GM23248 (cell line): ENCODE measurements at regions not wholly inside any gene's neighbourhood (a gene's known extent, or its start where the extent isn't known, plus 50 kb on each side); places are given as distances from the start of the nearest gene placed in this dataset.

Experiments used
- DNase-seq: peaks from one replicate; pipeline ENCODE4 v3.0.0-alpha.2; 2015
- H2AFZ ChIP-seq: fragments of 200-600 bp; sonication (generic); 2 replicates; pipeline ENCODE4 v1.6.1; 2016; ENCODE audit warnings: antibody characterized with exemption
- H3F3A ChIP-seq: fragments of 200-600 bp; sonication (generic); 2 replicates; pipeline ENCODE4 v1.6.1; 2016; ENCODE audit warnings: mild to moderate bottlenecking, antibody characterized with exemption, mixed run types; ENCODE audit not compliant: insufficient read depth
- H3K27ac ChIP-seq: fragments of 200-600 bp; sonication (generic); 2 replicates; pipeline ENCODE4 v1.5.1; 2016; ENCODE audit warnings: mild to moderate bottlenecking
- H3K27me3 ChIP-seq: fragments of 200-600 bp; sonication (generic); replicated peaks from 2 replicates; pipeline ENCODE4 v1.6.1; 2016; ENCODE audit warnings: mild to moderate bottlenecking; ENCODE audit not compliant: insufficient read depth
- H3K36me3 ChIP-seq: fragments of 200-600 bp; sonication (generic); 2 replicates; pipeline ENCODE4 v1.6.1; 2016; ENCODE audit warnings: low read depth, mild to moderate bottlenecking
- H3K4me1 ChIP-seq: fragments of 200-600 bp; sonication (generic); 2 replicates; pipeline ENCODE4 v1.6.1; 2016; ENCODE audit warnings: mild to moderate bottlenecking; ENCODE audit not compliant: insufficient read depth
- H3K4me2 ChIP-seq: fragments of 200-600 bp; sonication (generic); one replicate; pipeline ENCODE4 v1.6.1; 2016; ENCODE audit warnings: mild to moderate bottlenecking; ENCODE audit not compliant: unreplicated experiment
- H3K4me3 ChIP-seq: fragments of 200-600 bp; sonication (generic); 2 replicates; pipeline ENCODE4 v1.5.1; 2016; ENCODE audit warnings: mild to moderate bottlenecking
- H3K79me2 ChIP-seq: fragments of 200-600 bp; sonication (generic); 2 replicates; pipeline ENCODE4 v1.6.1; 2016; ENCODE audit warnings: mild to moderate bottlenecking; ENCODE audit not compliant: insufficient read depth
- H3K9ac ChIP-seq: fragments of 200-600 bp; sonication (generic); 2 replicates; pipeline ENCODE4 v1.6.1; 2016; ENCODE audit warnings: mild to moderate bottlenecking
- H3K9me2 ChIP-seq: fragments of 200-600 bp; sonication (generic); 2 replicates; pipeline ENCODE4 v1.6.1; 2016; ENCODE audit warnings: mixed run types, mild to moderate bottlenecking, moderate library complexity; ENCODE audit not compliant: insufficient read depth
- H3K9me3 ChIP-seq: fragments of 200-600 bp; sonication (generic); one replicate; pipeline ENCODE4 v1.6.1; 2017; ENCODE audit warnings: low read depth
- H4K20me1 ChIP-seq: fragments of 200-600 bp; sonication (generic); 2 replicates; pipeline ENCODE4 v1.6.0; 2016; ENCODE audit not compliant: insufficient read depth
- EZH2 ChIP-seq: fragments of 200-600 bp; sonication (generic); IDR thresholded peaks from 2 replicates; pipeline ENCODE4 v1.6.1; 2018; ENCODE audit warnings: antibody characterized with exemption, mild to moderate bottlenecking; ENCODE audit not compliant: insufficient read depth, poor library complexity, severe bottlenecking
- EZH2phosphoT487 ChIP-seq: fragments of 200-600 bp; sonication (generic); IDR thresholded peaks from 2 replicates; pipeline ENCODE4 v1.6.1; 2018; ENCODE audit warnings: antibody characterized with exemption, moderate library complexity, mild to moderate bottlenecking, low read depth; ENCODE audit not compliant: insufficient read depth
- WGBS, 2 experiments: methylation state at CpG; one replicate each; pipeline ENCODE4 v1.1.6; 2015 to 2017; ENCODE audit warnings: low lambda C conversion rate in 2 of 2, low coverage in 1 of 2; ENCODE audit errors: missing lambda C conversion rate in 2 of 2; 5-methylcytosine and 5-hydroxymethylcytosine counted together
- in situ Hi-C: fragments of 300-500 bp; cut with MboI; formaldehyde crosslinking; loops from 2 replicates; pipeline ENCODE4 v1.15.0; 2020

- Histone ChIP-seq H3K4me2 (no peak overlapping the region), H3K4me1 (no peaks in the 10 kb centered on the region), H3K27ac (no peak overlapping the region), H3K4me3 (no peak overlapping the region), H4K20me1 (no peaks in the 10 kb centered on the region), H3F3A (no peaks in the 10 kb centered on the region), H3K27me3 (peaks cover 35% of the 10 kb centered on the region), H3K79me2 (no peaks in the 10 kb centered on the region), H3K36me3 (no peaks in the 10 kb centered on the region), H3K9me3 (no peaks in the 10 kb centered on the region), H3K9ac (no peak overlapping the region), H3K9me2 (no peaks in the 10 kb centered on the region), H2AFZ (no peak overlapping the region)
- TF ChIP-seq EZH2: no peak
- TF ChIP-seq EZH2phosphoT487: no peak
- 56 to 58% methylated on average over 11 of the region's 11 CpGs for WGBS, 2 experiments
- no peak for DNase-seq
- in situ Hi-C loops: no loop called here
Measured at GRCh38 chr16:86048882-86049585, 150.1 kb downstream of the IRF8 start.

- Histone ChIP-seq H2AFZ (no peak overlapping the region), H3K9me3 (no peaks in the 10 kb centered on the region), H3K9me2 (no peaks in the 10 kb centered on the region), H3F3A (no peaks in the 10 kb centered on the region), H3K79me2 (no peaks in the 10 kb centered on the region), H3K4me3 (no peak overlapping the region), H3K9ac (no peak overlapping the region), H3K27ac (no peak overlapping the region), H3K4me2 (no peak overlapping the region), H4K20me1 (no peaks in the 10 kb centered on the region), H3K27me3 (peaks cover 37% of the 10 kb centered on the region), H3K36me3 (no peaks in the 10 kb centered on the region), H3K4me1 (no peaks in the 10 kb centered on the region)
- in situ Hi-C loops: no loop called here
- 70 to 73% methylated on average over 10 of the region's 10 CpGs for WGBS, 2 experiments
- DNase-seq: no peak
- TF ChIP-seq EZH2 (no peak), EZH2phosphoT487 (no peak)
Measured at GRCh38 chr16:86049641-86050040, 150.7 kb downstream of the IRF8 start.

GRCh38 chr16:86050111-86050510, 151.1 kb downstream of the IRF8 start:
- H3K9me3 ChIP-seq: no peaks in the 10 kb centered on the region
- H3F3A ChIP-seq: no peaks in the 10 kb centered on the region
- no peaks in the 10 kb centered on the region for H4K20me1 ChIP-seq
- WGBS, 2 experiments: 59 to 68% methylated on average over 8 of the region's 8 CpGs
- H2AFZ ChIP-seq: no peak overlapping the region
- no peaks in the 10 kb centered on the region for H3K9me2 ChIP-seq
- H3K4me1 ChIP-seq: no peaks in the 10 kb centered on the region
- H3K27me3 ChIP-seq: peaks cover 41% of the 10 kb centered on the region
- H3K27ac ChIP-seq: no peak overlapping the region
- no peak overlapping the region for H3K4me3 ChIP-seq
- in situ Hi-C loops: no loop called here
- TF ChIP-seq EZH2phosphoT487 (no peak), EZH2 (no peak)
- H3K36me3 ChIP-seq: no peaks in the 10 kb centered on the region
- no peak overlapping the region for H3K4me2 ChIP-seq
- no peaks in the 10 kb centered on the region for H3K79me2 ChIP-seq
- DNase-seq: no peak
- H3K9ac ChIP-seq: no peak overlapping the region

GRCh38 chr16:86050591-86051367, 151.8 kb downstream of the IRF8 start:
- Histone ChIP-seq H3K9me3 (no peaks in the 10 kb centered on the region), H3K4me3 (no peak overlapping the region), H3K79me2 (no peaks in the 10 kb centered on the region), H2AFZ (no peak overlapping the region), H3K9me2 (no peaks in the 10 kb centered on the region), H3K4me1 (no peaks in the 10 kb centered on the region), H3K9ac (no peak overlapping the region), H3K27me3 (peaks cover 40% of the 10 kb centered on the region), H3F3A (no peaks in the 10 kb centered on the region), H4K20me1 (no peaks in the 10 kb centered on the region), H3K4me2 (no peak overlapping the region), H3K36me3 (no peaks in the 10 kb centered on the region), H3K27ac (no peak overlapping the region)
- no peak for DNase-seq
- WGBS, 2 experiments: 63 to 69% methylated on average over 18 of the region's 18 CpGs
- TF ChIP-seq EZH2 (no peak), EZH2phosphoT487 (no peak)
- in situ Hi-C loops: no loop called here
